ENCODE measurements at regions not wholly inside any gene's neighbourhood (a gene's known extent, or its start where the extent isn't known, plus 50 kb on each side); places are given as distances from the start of the nearest gene placed in this dataset.

- DNase-seq: no peak
Observed at GRCh38 chr5:153039501-153039900, 451.0 kb upstream of the GRIA1 start.

- no peak for DNase-seq
Observed at GRCh38 chr5:153043886-153044285, 446.6 kb upstream of the GRIA1 start.

- no peak for DNase-seq
Observed at GRCh38 chr5:153050496-153051179, 439.8 kb upstream of the GRIA1 start.

GRCh38 chr5:153066281-153066680, 424.2 kb upstream of the GRIA1 start:
- no peak for DNase-seq

- DNase-seq: no peak
Observed at GRCh38 chr5:153067869-153068268, 422.6 kb upstream of the GRIA1 start.

- DNase-seq: no peak
Observed at GRCh38 chr5:153079396-153079795, 411.1 kb upstream of the GRIA1 start.

- no peak for DNase-seq
Observed at GRCh38 chr5:153080940-153081339, 409.5 kb upstream of the GRIA1 start.

- no peak for DNase-seq
Observed at GRCh38 chr5:153081385-153081784, 409.1 kb upstream of the GRIA1 start.

GRCh38 chr5:153084511-153084910, 406.0 kb upstream of the GRIA1 start:
- DNase-seq: no peak

GRCh38 chr5:153086486-153086885, 404.0 kb upstream of the GRIA1 start:
- DNase-seq: no peak

- no peak for DNase-seq
Observed at GRCh38 chr5:153088538-153088937, 401.9 kb upstream of the GRIA1 start.

GRCh38 chr5:153094333-153094732, 396.1 kb upstream of the GRIA1 start:
- DNase-seq: no peak

GRCh38 chr5:153096381-153096780, 394.1 kb upstream of the GRIA1 start:
- DNase-seq: no peak

GRCh38 chr5:153099328-153099727, 391.1 kb upstream of the GRIA1 start:
- no peak for DNase-seq

- DNase-seq: no peak
Observed at GRCh38 chr5:153101235-153102180, 389.0 kb upstream of the GRIA1 start.

- no peak for DNase-seq
Observed at GRCh38 chr5:153116916-153117315, 373.6 kb upstream of the GRIA1 start.

GRCh38 chr5:153118018-153118417, 372.5 kb upstream of the GRIA1 start:
- no peak for DNase-seq

- DNase-seq: no peak
Observed at GRCh38 chr5:153122403-153122802, 368.1 kb upstream of the GRIA1 start.

GRCh38 chr5:153130296-153130695, 360.2 kb upstream of the GRIA1 start:
- DNase-seq: no peak

- no peak for DNase-seq
Observed at GRCh38 chr5:153135411-153135810, 355.1 kb upstream of the GRIA1 start.

- DNase-seq: no peak
Observed at GRCh38 chr5:153136910-153137614, 353.4 kb upstream of the GRIA1 start.

GRCh38 chr5:153147891-153148623, 342.4 kb upstream of the GRIA1 start:
- peak; percentile 15 for DNase-seq

- no peak for DNase-seq
Observed at GRCh38 chr5:153148624-153148976, 341.9 kb upstream of the GRIA1 start.
